ENCODE measurements at regions not wholly inside any gene's neighbourhood (a gene's known extent, or its start where the extent isn't known, plus 50 kb on each side); places are given as distances from the start of the nearest gene placed in this dataset.
"Not testable (repeated sequence)": the region's sequence is repeated elsewhere in the genome, so short reads cannot be mapped to it uniquely, and the experiment has no call there.

DNA sequence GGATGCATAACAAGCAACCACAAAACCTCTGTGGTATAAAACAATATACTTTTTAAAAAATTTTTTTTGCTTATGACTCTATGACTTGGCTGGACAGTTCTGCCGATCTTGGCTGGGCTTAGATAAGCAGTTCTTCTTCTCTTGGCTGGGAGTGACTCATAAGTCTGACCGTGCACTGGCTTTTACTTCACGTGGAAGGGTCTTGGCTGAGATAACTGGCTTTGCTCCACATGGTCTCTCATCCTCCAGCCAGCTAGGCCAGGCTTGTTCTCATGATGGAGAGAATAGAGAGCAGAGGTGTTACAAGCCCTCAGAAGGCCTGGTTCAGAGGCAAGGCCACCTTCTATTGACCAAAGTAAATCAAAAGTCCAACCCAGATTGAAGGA, 178.9 kb upstream of the SERPINE2 start:
- Histone ChIP-seq H3K27me3 (ENCODE audit: control insufficient read depth, extremely low read depth, insufficient read depth, low read length) (no peaks in the 10 kb centered on the region), H3K4me1 (ENCODE audit: control insufficient read depth, extremely low read depth, insufficient read depth, low read length) (peaks cover 27% of the 10 kb centered on the region), H3K9me1 (ENCODE audit: control insufficient read depth, extremely low read depth, insufficient read depth, low read length) (no peaks in the 10 kb centered on the region), H4K20me1 (ENCODE audit: control insufficient read depth, extremely low read depth, insufficient read depth, low read length) (no peaks in the 10 kb centered on the region), H3K27ac (ENCODE audit: control insufficient read depth, insufficient read depth, low read length) (no peak overlapping the region), H2AFZ (ENCODE audit: control insufficient read depth, low read length) (no peak overlapping the region), H3K36me3 (ENCODE audit: control insufficient read depth in 2 of 2, extremely low read depth in 1 of 2, insufficient read depth in 2 of 2, low read length in 2 of 2) (no peaks in the 10 kb centered on the region), H3K9me3 (ENCODE audit: control insufficient read depth, low read depth, low read length) (no peaks in the 10 kb centered on the region), H3K4me3 (ENCODE audit: control insufficient read depth in 2 of 3, extremely low read depth in 1 of 3, insufficient read depth in 2 of 3, low read depth in 1 of 3, low read length in 3 of 3) (no peak overlapping the region), H3K4me2 (ENCODE audit: control insufficient read depth, extremely low read depth, insufficient read depth, low read depth, low read length) (no peak overlapping the region), H3K79me2 (ENCODE audit: control insufficient read depth, insufficient read depth, low read length) (no peaks in the 10 kb centered on the region), H3K9ac (ENCODE audit: control insufficient read depth, extremely low read depth, insufficient read depth, low read length) (no peak overlapping the region)
- DNase-seq (ENCODE audit: low read depth, low spot score): no peak
- dilution Hi-C loops (cut with MboI; ENCODE audit: extremely low pct_ligation_motif_present, low sequenced_read_pairs): no loop called here
- FAIRE-seq: no peak
- TF ChIP-seq CTCF (optimal IDR thresholded peaks at IDR 0.05 in 1 of 3, IDR thresholded peaks at IDR 0.05 in 1 of 3, conservative IDR thresholded peaks at IDR 0.05 in 1 of 3; ENCODE audit: extremely low read depth in 1 of 3, insufficient read depth in 2 of 3, low read length in 3 of 3) (no peak), EZH2 (IDR thresholded peaks at IDR 0.05; ENCODE audit: low read length) (no peak)

- no peak overlapping the region for H3K4me3 ChIP-seq (ENCODE audit: control insufficient read depth in 2 of 3, extremely low read depth in 1 of 3, insufficient read depth in 2 of 3, low read depth in 1 of 3, low read length in 3 of 3)
- no peaks in the 10 kb centered on the region for H3K9me3 ChIP-seq (ENCODE audit: control insufficient read depth, low read depth, low read length)
- dilution Hi-C loops (cut with MboI; ENCODE audit: extremely low pct_ligation_motif_present, low sequenced_read_pairs): no loop called here
- H3K79me2 ChIP-seq (ENCODE audit: control insufficient read depth, insufficient read depth, low read length): no peaks in the 10 kb centered on the region
- DNase-seq (ENCODE audit: low read depth, low spot score) (no peak), FAIRE-seq (no peak)
- H3K4me2 ChIP-seq (ENCODE audit: control insufficient read depth, extremely low read depth, insufficient read depth, low read depth, low read length): no peak overlapping the region
- no peak overlapping the region for H2AFZ ChIP-seq (ENCODE audit: control insufficient read depth, low read length)
- no peak overlapping the region for H3K9ac ChIP-seq (ENCODE audit: control insufficient read depth, extremely low read depth, insufficient read depth, low read length)
- no peaks in the 10 kb centered on the region for H3K36me3 ChIP-seq (ENCODE audit: control insufficient read depth in 2 of 2, extremely low read depth in 1 of 2, insufficient read depth in 2 of 2, low read length in 2 of 2)
- no peaks in the 10 kb centered on the region for H3K9me1 ChIP-seq (ENCODE audit: control insufficient read depth, extremely low read depth, insufficient read depth, low read length)
- TF ChIP-seq EZH2 (IDR thresholded peaks at IDR 0.05; ENCODE audit: low read length) (no peak), CTCF (optimal IDR thresholded peaks at IDR 0.05 in 1 of 3, IDR thresholded peaks at IDR 0.05 in 1 of 3, conservative IDR thresholded peaks at IDR 0.05 in 1 of 3; ENCODE audit: extremely low read depth in 1 of 3, insufficient read depth in 2 of 3, low read length in 3 of 3) (no peak)
- H3K27me3 ChIP-seq (ENCODE audit: control insufficient read depth, extremely low read depth, insufficient read depth, low read length): no peaks in the 10 kb centered on the region
- no peak overlapping the region for H3K27ac ChIP-seq (ENCODE audit: control insufficient read depth, insufficient read depth, low read length)
- no peaks in the 10 kb centered on the region for H4K20me1 ChIP-seq (ENCODE audit: control insufficient read depth, extremely low read depth, insufficient read depth, low read length)
- H3K4me1 ChIP-seq (ENCODE audit: control insufficient read depth, extremely low read depth, insufficient read depth, low read length): peaks cover 22% of the 10 kb centered on the region
These were observed 178.3 kb upstream of the SERPINE2 start for GRCh38 chr2:224217233-224217961.

- not testable (repeated sequence) for H3K9me3 ChIP-seq (ENCODE audit: control insufficient read depth, low read depth, low read length); FAIRE-seq
These were observed 176.5 kb upstream of the SERPINE2 start for GRCh38 chr2:224215611-224216010.

More at GRCh38 chr2:224215611-224216010, 176.5 kb upstream of the SERPINE2 start:
- H3K9ac ChIP-seq (ENCODE audit: control insufficient read depth, extremely low read depth, insufficient read depth, low read length); H3K4me3 ChIP-seq (ENCODE audit: control insufficient read depth in 2 of 3, extremely low read depth in 1 of 3, insufficient read depth in 2 of 3, low read depth in 1 of 3, low read length in 3 of 3); dilution Hi-C loops (cut with MboI; ENCODE audit: extremely low pct_ligation_motif_present, low sequenced_read_pairs); H3K27ac ChIP-seq (ENCODE audit: control insufficient read depth, insufficient read depth, low read length); H3K9me1 ChIP-seq (ENCODE audit: control insufficient read depth, extremely low read depth, insufficient read depth, low read length); H3K4me2 ChIP-seq (ENCODE audit: control insufficient read depth, extremely low read depth, insufficient read depth, low read depth, low read length); H3K79me2 ChIP-seq (ENCODE audit: control insufficient read depth, insufficient read depth, low read length); DNase-seq (ENCODE audit: low read depth, low spot score); H3K4me1 ChIP-seq (ENCODE audit: control insufficient read depth, extremely low read depth, insufficient read depth, low read length); H4K20me1 ChIP-seq (ENCODE audit: control insufficient read depth, extremely low read depth, insufficient read depth, low read length); H2AFZ ChIP-seq (ENCODE audit: control insufficient read depth, low read length); H3K36me3 ChIP-seq (ENCODE audit: control insufficient read depth in 2 of 2, extremely low read depth in 1 of 2, insufficient read depth in 2 of 2, low read length in 2 of 2); H3K27me3 ChIP-seq (ENCODE audit: control insufficient read depth, extremely low read depth, insufficient read depth, low read length): not testable (repeated sequence)
